ENCODE measurements at regions not wholly inside any gene's neighbourhood (a gene's known extent, or its start where the extent isn't known, plus 50 kb on each side); places are given as distances from the start of the nearest gene placed in this dataset.

GRCh38 chr2:133865141-133865540 lies 296.9 kb upstream of the NCKAP5 start:
- Histone ChIP-seq H2AFZ (ENCODE audit: low read length) (no peak overlapping the region), H3K27ac (ENCODE audit: low read depth, low read length) (no peak overlapping the region), H3K9me3 (ENCODE audit: low read depth, low read length) (no peaks in the 10 kb centered on the region), H3K36me3 (ENCODE audit: insufficient read depth, low read length) (no peaks in the 10 kb centered on the region), H3K4me2 (ENCODE audit: insufficient read depth, low read length) (no peak overlapping the region), H3K79me2 (ENCODE audit: insufficient read depth, low read length) (no peaks in the 10 kb centered on the region), H3K4me3 (ENCODE audit: insufficient read depth, low read length) (no peak overlapping the region), H3K27me3 (ENCODE audit: insufficient read depth, low read length) (peaks cover 16% of the 10 kb centered on the region), H3K4me1 (ENCODE audit: insufficient read depth, low read length) (no peaks in the 10 kb centered on the region), H4K20me1 (ENCODE audit: insufficient read depth, low read length) (no peaks in the 10 kb centered on the region)
- DNase-seq (ENCODE audit: insufficient read length, low spot score, missing footprints) = no peak
- TF ChIP-seq, protein P1, sequence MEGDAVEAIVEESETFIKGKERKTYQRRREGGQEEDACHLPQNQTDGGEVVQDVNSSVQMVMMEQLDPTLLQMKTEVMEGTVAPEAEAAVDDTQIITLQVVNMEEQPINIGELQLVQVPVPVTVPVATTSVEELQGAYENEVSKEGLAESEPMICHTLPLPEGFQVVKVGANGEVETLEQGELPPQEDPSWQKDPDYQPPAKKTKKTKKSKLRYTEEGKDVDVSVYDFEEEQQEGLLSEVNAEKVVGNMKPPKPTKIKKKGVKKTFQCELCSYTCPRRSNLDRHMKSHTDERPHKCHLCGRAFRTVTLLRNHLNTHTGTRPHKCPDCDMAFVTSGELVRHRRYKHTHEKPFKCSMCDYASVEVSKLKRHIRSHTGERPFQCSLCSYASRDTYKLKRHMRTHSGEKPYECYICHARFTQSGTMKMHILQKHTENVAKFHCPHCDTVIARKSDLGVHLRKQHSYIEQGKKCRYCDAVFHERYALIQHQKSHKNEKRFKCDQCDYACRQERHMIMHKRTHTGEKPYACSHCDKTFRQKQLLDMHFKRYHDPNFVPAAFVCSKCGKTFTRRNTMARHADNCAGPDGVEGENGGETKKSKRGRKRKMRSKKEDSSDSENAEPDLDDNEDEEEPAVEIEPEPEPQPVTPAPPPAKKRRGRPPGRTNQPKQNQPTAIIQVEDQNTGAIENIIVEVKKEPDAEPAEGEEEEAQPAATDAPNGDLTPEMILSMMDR (IDR thresholded peaks at IDR 0.05; ENCODE audit: extremely low read depth, low read depth, low read length) = no peak

DNA sequence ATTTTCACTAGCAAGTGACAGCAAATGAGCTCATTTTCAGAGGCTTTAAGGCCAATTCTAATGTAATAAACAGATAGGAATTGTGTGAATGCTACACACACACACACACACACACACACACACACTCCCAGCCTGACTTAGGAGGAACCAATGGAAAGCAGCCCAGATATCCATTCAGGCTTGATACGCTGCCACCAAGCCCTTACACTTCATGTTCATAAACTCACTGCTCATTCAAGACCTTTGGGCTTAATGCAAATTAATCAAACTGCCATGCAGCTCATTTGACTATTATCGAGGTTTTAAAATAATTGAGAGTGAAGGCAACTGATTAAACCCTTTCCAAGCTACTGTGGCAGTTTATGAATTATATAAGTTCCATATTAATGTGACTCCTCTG lies 298.9 kb upstream of the NCKAP5 start:
- H3K27me3 ChIP-seq (ENCODE audit: insufficient read depth, low read length) = peaks cover 16% of the 10 kb centered on the region
- TF ChIP-seq, protein P1 (IDR thresholded peaks at IDR 0.05; ENCODE audit: extremely low read depth, low read depth, low read length) = no peak
- no peaks in the 10 kb centered on the region for H3K36me3 ChIP-seq (ENCODE audit: insufficient read depth, low read length)
- no peak overlapping the region for H3K27ac ChIP-seq (ENCODE audit: low read depth, low read length)
- no peak overlapping the region for H3K4me2 ChIP-seq (ENCODE audit: insufficient read depth, low read length)
- H4K20me1 ChIP-seq (ENCODE audit: insufficient read depth, low read length) = no peaks in the 10 kb centered on the region
- H3K9me3 ChIP-seq (ENCODE audit: low read depth, low read length) = no peaks in the 10 kb centered on the region
- H3K79me2 ChIP-seq (ENCODE audit: insufficient read depth, low read length) = no peaks in the 10 kb centered on the region
- H3K4me1 ChIP-seq (ENCODE audit: insufficient read depth, low read length) = no peaks in the 10 kb centered on the region
- DNase-seq (ENCODE audit: insufficient read length, low spot score, missing footprints) = no peak
- H3K4me3 ChIP-seq (ENCODE audit: insufficient read depth, low read length) = no peak overlapping the region
- no peak overlapping the region for H2AFZ ChIP-seq (ENCODE audit: low read length)

GRCh38 chr2:133871545-133872209 lies 303.4 kb upstream of the NCKAP5 start:
- H3K79me2 ChIP-seq (ENCODE audit: insufficient read depth, low read length) = no peaks in the 10 kb centered on the region
- TF ChIP-seq, protein P1 (IDR thresholded peaks at IDR 0.05; ENCODE audit: extremely low read depth, low read depth, low read length) = no peak
- no peak overlapping the region for H2AFZ ChIP-seq (ENCODE audit: low read length)
- H3K27ac ChIP-seq (ENCODE audit: low read depth, low read length) = no peak overlapping the region
- peaks cover 15% of the 10 kb centered on the region for H3K27me3 ChIP-seq (ENCODE audit: insufficient read depth, low read length)
- no peaks in the 10 kb centered on the region for H4K20me1 ChIP-seq (ENCODE audit: insufficient read depth, low read length)
- no peak overlapping the region for H3K4me2 ChIP-seq (ENCODE audit: insufficient read depth, low read length)
- DNase-seq (ENCODE audit: insufficient read length, low spot score, missing footprints) = no peak
- no peaks in the 10 kb centered on the region for H3K36me3 ChIP-seq (ENCODE audit: insufficient read depth, low read length)
- H3K4me3 ChIP-seq (ENCODE audit: insufficient read depth, low read length) = no peak overlapping the region
- H3K4me1 ChIP-seq (ENCODE audit: insufficient read depth, low read length) = no peaks in the 10 kb centered on the region
- no peaks in the 10 kb centered on the region for H3K9me3 ChIP-seq (ENCODE audit: low read depth, low read length)

- no peak for DNase-seq (ENCODE audit: insufficient read length, low spot score, missing footprints)
- Histone ChIP-seq H3K27me3 (ENCODE audit: insufficient read depth, low read length) (peaks cover 26% of the 10 kb centered on the region), H3K79me2 (ENCODE audit: insufficient read depth, low read length) (no peaks in the 10 kb centered on the region), H3K4me2 (ENCODE audit: insufficient read depth, low read length) (no peak overlapping the region), H2AFZ (ENCODE audit: low read length) (no peak overlapping the region), H3K9me3 (ENCODE audit: low read depth, low read length) (no peaks in the 10 kb centered on the region), H3K27ac (ENCODE audit: low read depth, low read length) (no peak overlapping the region), H3K4me1 (ENCODE audit: insufficient read depth, low read length) (no peaks in the 10 kb centered on the region), H3K36me3 (ENCODE audit: insufficient read depth, low read length) (no peaks in the 10 kb centered on the region), H3K4me3 (ENCODE audit: insufficient read depth, low read length) (no peak overlapping the region), H4K20me1 (ENCODE audit: insufficient read depth, low read length) (no peaks in the 10 kb centered on the region)
- TF ChIP-seq, protein P1 (IDR thresholded peaks at IDR 0.05; ENCODE audit: extremely low read depth, low read depth, low read length) = no peak
These were observed 310.1 kb upstream of the NCKAP5 start for GRCh38 chr2:133878326-133878725.
